GM13976 (cell line): ENCODE measurements at regions not wholly inside any gene's neighbourhood (a gene's known extent, or its start where the extent isn't known, plus 50 kb on each side); places are given as distances from the start of the nearest gene placed in this dataset.
"Not testable (repeated sequence)": the region's sequence is repeated elsewhere in the genome, so short reads cannot be mapped to it uniquely, and the experiment has no call there.

ENCODE experiments used
- DNase-seq: peaks from one replicate; pipeline ENCODE4 v3.0.0; 2012; ENCODE audit warnings: low spot score
- CTCF ChIP-seq: IDR thresholded peaks from 2 replicates; pipeline ENCODE4 v1.5.1; 2012; ENCODE audit warnings: borderline replicate concordance, mild to moderate bottlenecking; ENCODE audit not compliant: insufficient read depth; ENCODE audit errors: extremely low read depth, missing control alignments, control extremely low read depth
- in situ Hi-C: fragments of 300-500 bp; cut with MboI; formaldehyde crosslinking; loops from one replicate; pipeline ENCODE4 v1.12.0; 2022; ENCODE audit warnings: low sequenced_read_pairs, mixed read lengths, inconsistent platforms; ENCODE audit not compliant: unreplicated experiment

- in situ Hi-C loops: no loop called here
- no peak for TF ChIP-seq CTCF
- no peak for DNase-seq
Measured at GRCh38 chr20:60186412-60186811, 228.2 kb downstream of the CDH26 start.

- no peak for TF ChIP-seq CTCF
- in situ Hi-C loops: no loop called here
- DNase-seq: no peak
Measured at GRCh38 chr20:60187683-60188082, 229.5 kb downstream of the CDH26 start.

GRCh38 chr20:60191014-60191413 lies 232.8 kb downstream of the CDH26 start:
- in situ Hi-C loops: no loop called here
- no peak for TF ChIP-seq CTCF
- DNase-seq: no peak

GRCh38 chr20:60192326-60192725 lies 234.1 kb downstream of the CDH26 start:
- no peak for TF ChIP-seq CTCF
- in situ Hi-C loops: no loop called here
- DNase-seq: no peak

- in situ Hi-C loops, DNase-seq: not testable (repeated sequence)
Measured at GRCh38 chr20:60199132-60199531, 240.9 kb downstream of the CDH26 start.

GRCh38 chr20:60199866-60200265 lies 241.6 kb downstream of the CDH26 start:
- in situ Hi-C loops: no loop called here
- no peak for TF ChIP-seq CTCF
- DNase-seq: no peak

GRCh38 chr20:60200305-60200918 lies 242.2 kb downstream of the CDH26 start:
- DNase-seq: no peak
- no peak for TF ChIP-seq CTCF
- in situ Hi-C loops: no loop called here
